IPS DF 6.9 (cell line): ENCODE measurements at regions not wholly inside any gene's neighbourhood (a gene's known extent, or its start where the extent isn't known, plus 50 kb on each side); places are given as distances from the start of the nearest gene placed in this dataset.

Experiments used
- DNase-seq: peaks from one replicate; pipeline ENCODE4 v3.0.0-alpha.2; 2013; ENCODE audit warnings: low read depth, low spot score
- H3K27ac ChIP-seq: one replicate; pipeline ENCODE4 v1.5.1; 2013; ENCODE audit warnings: low read length, control low read depth
- H3K27me3 ChIP-seq: 2 replicates; pipeline ENCODE4 v1.6.1; 2013; ENCODE audit warnings: mild to moderate bottlenecking, low read length; ENCODE audit not compliant: control insufficient read depth, insufficient read depth
- H3K36me3 ChIP-seq: 2 replicates; pipeline ENCODE4 v1.6.1; 2013; ENCODE audit warnings: low read length; ENCODE audit not compliant: control insufficient read depth, insufficient read depth
- H3K4me1 ChIP-seq: 2 replicates; pipeline ENCODE4 v1.6.1; 2013; ENCODE audit warnings: low read length; ENCODE audit not compliant: control insufficient read depth, insufficient read depth
- H3K4me3 ChIP-seq: 2 replicates; pipeline ENCODE4 v1.5.1; 2013; ENCODE audit warnings: mild to moderate bottlenecking, low read length
- H3K9me3 ChIP-seq: 2 replicates; pipeline ENCODE4 v1.6.1; 2013; ENCODE audit warnings: low read length, inconsistent platforms; ENCODE audit not compliant: control insufficient read depth, insufficient read depth
- WGBS: extraction: QIAGEN DNeasy Blood & Tissue Kit; methylation state at CpG from one replicate; pipeline ENCODE4 v1.1.7; 2013; ENCODE audit warnings: mixed read lengths, missing lambda C conversion rate; ENCODE audit not compliant: insufficient read length, insufficient coverage; 5-methylcytosine and 5-hydroxymethylcytosine counted together

DNA sequence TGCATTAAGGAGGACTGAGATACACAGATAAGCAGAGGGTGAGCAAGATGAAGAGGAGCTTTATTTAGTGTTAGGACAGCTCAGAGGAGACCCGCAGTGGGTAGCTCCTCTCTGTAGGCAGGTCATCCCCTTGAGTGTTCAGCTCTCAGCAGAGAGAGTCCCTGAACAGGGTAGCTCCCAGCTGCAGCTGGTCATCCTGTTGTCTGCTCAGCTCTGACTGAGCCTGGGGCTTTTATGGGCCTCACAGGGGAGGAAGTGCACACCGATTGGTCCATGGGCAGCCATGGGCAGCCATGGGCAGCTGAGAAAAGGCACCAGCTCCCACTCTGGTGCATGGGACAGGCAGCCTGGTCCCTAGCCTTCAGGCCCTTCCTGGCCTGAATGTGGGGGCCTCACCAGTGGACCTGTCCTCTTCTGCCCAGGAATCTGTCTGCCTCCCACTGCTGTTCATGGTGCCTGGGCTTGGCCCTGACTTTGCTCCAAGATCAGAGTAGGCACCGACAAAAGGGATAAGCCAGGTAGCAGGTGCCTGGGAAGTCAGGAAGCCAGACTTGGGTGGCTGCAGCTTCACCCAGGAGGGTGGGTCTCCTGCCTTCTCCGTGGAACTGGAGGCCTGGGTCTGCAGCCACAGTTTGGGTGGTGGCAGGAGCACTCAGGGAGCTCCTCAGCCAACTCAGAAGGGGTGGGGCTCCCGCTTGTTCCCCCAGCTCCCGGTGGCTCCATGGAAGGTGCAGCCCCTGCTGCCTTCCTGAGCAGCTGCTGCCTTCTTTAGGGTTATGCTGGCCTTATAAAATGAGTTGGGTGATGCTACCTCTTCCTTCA, 54.7 kb downstream of the MYEOV start:
- Histone ChIP-seq H3K4me1 (no peaks in the 10 kb centered on the region), H3K9me3 (no peaks in the 10 kb centered on the region), H3K4me3 (no peak overlapping the region), H3K36me3 (no peaks in the 10 kb centered on the region), H3K27ac (no peak overlapping the region), H3K27me3 (no peaks in the 10 kb centered on the region)
- WGBS = no CpG with 5 or more reads among the region's 6 CpGs
- no peak for DNase-seq

DNA sequence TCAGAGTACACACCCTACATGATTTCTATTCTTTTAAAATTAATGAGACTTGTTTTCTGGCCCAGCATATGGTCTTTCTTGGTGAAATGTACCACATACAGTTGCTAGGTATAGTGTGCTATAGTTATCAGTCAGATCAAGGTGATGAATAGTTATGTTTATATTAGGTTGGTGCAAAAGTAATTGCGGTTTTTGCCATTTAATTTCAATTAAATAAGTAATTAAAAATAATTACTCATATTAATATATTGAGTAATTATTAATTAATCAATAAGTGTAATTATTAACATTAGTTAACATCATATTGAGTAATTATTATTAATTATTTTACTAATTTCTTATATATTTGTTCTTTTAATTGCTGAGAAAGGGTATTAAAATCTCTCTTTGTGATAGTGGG, 56.1 kb downstream of the MYEOV start:
- Histone ChIP-seq H3K36me3 (no peaks in the 10 kb centered on the region), H3K4me1 (no peaks in the 10 kb centered on the region), H3K4me3 (no peak overlapping the region), H3K27ac (no peak overlapping the region), H3K9me3 (no peaks in the 10 kb centered on the region), H3K27me3 (no peaks in the 10 kb centered on the region)
- DNase-seq = no peak
- WGBS = no CpG with 5 or more reads among the region's 1 CpG

DNA sequence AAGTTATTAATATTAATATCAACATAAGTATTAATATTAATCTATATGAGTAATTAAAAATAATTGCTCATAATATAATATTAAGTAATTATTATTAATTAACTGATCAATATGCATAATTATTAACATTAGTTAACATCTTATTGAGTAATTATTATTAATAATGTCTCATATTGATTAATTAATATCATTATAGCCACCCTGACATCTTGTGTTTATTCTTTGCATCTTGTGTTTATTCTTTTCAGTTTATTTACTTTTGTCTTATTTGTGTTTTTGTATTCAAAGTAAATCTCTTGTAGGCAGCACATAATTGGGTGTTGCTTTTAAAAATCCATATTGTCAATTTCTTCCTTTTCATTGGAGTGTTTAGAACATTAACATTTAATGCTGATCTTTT, 56.6 kb downstream of the MYEOV start:
- no peak for DNase-seq
- no peaks in the 10 kb centered on the region for H3K4me1 ChIP-seq
- no peaks in the 10 kb centered on the region for H3K9me3 ChIP-seq
- no peaks in the 10 kb centered on the region for H3K36me3 ChIP-seq
- no peak overlapping the region for H3K27ac ChIP-seq
- no peak overlapping the region for H3K4me3 ChIP-seq
- H3K27me3 ChIP-seq = no peaks in the 10 kb centered on the region

DNA sequence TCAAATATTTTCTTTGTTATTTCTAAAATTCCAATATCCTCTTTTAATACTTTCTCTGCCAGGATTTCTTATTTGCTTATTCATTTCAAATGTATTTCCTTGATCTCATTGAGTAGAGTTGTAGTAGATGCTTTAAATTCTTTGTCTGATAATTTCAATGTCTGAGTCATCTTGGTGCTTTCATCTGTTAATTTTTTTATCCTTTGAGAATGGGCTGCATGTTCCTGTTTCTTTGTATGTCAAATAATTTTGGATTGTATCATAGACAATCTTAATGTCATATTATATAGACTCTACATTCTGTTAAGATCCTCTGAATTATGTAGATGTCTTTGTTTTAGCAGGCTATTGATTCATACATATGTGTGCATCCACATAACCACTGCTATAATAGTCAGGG, 57.5 kb downstream of the MYEOV start:
- no peak for DNase-seq
- Histone ChIP-seq H3K27ac (no peak overlapping the region), H3K4me1 (no peaks in the 10 kb centered on the region), H3K9me3 (no peaks in the 10 kb centered on the region), H3K27me3 (no peaks in the 10 kb centered on the region), H3K4me3 (no peak overlapping the region), H3K36me3 (no peaks in the 10 kb centered on the region)

DNA sequence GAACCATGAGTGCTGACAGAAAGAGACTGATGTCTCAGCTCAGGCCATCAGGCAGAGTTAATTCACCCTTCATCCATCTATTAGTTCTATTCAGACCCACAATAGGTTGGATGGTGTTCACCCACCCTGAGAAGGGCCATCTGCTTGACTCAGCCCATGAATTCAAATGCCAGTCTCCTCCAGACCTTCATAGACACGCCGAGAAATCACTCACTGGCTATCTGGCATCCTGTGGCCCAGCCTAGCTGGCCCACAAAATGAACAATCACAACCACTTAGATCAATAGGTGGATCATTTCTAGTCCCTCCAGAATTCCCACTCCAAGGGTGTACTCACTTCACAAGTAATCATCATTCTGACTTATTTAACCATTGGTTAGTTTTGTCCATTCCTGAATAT, 58.2 kb downstream of the MYEOV start:
- Histone ChIP-seq H3K27ac (no peak overlapping the region), H3K9me3 (no peaks in the 10 kb centered on the region), H3K27me3 (no peaks in the 10 kb centered on the region), H3K4me1 (no peaks in the 10 kb centered on the region), H3K36me3 (no peaks in the 10 kb centered on the region), H3K4me3 (no peak overlapping the region)
- WGBS = no CpG with 5 or more reads among the region's 2 CpGs
- DNase-seq = no peak

DNA sequence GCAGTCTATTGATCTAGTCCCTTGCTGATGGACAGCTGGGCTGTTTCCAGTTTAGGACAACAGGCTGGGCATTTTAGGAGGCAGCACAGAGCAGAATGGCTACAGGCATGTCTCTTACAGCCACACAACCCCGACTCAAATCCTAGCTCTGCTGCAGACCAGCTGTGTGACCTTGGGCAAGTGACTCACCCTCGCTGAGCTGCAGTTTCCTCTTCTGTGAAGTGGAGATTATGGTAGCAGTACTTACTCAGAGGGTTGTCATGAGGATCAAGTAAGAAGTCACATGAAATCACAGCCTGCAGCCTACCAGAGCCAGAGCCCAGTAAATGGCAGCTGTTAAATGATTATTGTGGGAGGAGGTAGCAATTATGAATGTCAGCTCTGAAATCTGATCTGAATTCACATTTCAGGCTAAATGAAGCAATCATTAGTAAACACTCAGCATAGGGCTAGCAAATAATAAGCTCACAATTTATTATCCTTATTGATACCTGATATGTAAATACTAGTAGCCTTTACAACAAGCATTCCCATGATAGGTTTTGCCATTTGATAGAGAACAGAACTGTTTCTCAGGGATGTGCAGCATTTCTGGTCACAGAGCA, 58.9 kb downstream of the MYEOV start:
- Histone ChIP-seq H3K27ac (no peak overlapping the region), H3K36me3 (no peaks in the 10 kb centered on the region), H3K4me1 (no peaks in the 10 kb centered on the region), H3K4me3 (no peak overlapping the region), H3K27me3 (no peaks in the 10 kb centered on the region), H3K9me3 (no peaks in the 10 kb centered on the region)
- no CpG with 5 or more reads among the region's 2 CpGs for WGBS
- no peak for DNase-seq

DNA sequence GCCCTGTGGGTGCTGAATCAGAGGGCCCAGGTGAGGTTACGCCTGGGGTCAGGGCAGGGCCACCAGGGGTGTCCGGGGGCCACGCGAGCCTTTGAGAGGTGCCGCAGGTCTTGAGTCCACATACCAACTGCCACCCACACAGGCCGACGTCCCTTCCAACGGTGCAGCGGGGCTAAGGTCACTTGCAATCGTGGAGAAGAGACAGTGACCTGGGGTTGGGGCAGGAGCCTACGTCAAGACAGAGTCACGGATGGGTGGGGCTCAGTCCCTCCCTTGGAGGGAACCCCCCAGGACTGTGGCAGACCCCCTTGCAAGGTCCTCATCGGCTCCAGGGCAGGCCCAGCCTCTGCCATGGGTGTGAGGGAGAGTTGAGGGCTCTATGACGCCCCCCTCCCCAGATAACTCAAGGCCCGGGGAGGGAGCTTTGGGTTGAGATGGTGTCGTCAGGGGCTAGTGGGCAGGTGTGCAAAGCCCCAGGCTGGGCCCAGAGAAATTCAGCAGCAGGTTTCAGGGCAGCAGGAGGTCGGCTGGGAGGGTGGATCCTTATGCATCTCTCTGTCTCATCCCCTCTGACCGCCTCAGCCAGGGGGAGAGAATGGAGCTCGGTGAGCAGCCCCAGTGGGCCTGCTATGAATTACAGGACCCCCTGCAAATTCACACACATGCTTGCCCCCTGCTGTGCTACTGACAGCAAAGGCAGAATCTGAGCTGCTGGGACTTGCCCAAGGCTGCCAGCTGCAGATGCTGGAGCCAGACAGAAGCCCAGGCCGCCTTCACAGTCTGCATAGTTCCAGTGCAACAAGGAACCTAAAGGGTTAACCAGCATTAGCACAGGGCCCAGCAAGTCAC, 60.0 kb downstream of the MYEOV start:
- H3K27ac ChIP-seq = no peak overlapping the region
- WGBS = no CpG with 5 or more reads among the region's 20 CpGs

DNA sequence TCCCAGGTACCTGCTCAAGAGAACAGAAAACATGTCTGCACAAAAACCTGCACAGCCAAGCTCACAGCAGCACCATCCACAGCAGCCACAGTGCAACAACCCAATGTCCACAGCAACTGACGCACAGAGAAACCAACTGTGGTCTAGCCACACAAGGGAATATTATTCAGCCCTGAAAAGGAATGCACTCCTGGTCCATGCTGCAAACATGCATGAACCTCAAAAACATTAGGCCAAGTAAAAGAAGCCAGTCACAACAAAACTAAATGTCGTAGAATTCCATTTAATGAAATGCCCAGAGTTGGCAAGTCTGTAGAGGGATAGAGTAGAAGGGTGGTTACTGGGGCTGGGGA, 60.6 kb downstream of the MYEOV start:
- H3K27me3 ChIP-seq = no peaks in the 10 kb centered on the region
- H3K27ac ChIP-seq = no peak overlapping the region
- no peaks in the 10 kb centered on the region for H3K9me3 ChIP-seq
- H3K4me3 ChIP-seq = no peak overlapping the region
- no CpG with 5 or more reads among the region's 2 CpGs for WGBS
- no peaks in the 10 kb centered on the region for H3K4me1 ChIP-seq
- no peaks in the 10 kb centered on the region for H3K36me3 ChIP-seq
- DNase-seq = no peak

More for the DNA sequence above, 60.0 kb downstream of the MYEOV start:
- H3K9me3 ChIP-seq = no peaks in the 10 kb centered on the region
- no peaks in the 10 kb centered on the region for H3K36me3 ChIP-seq
- H3K4me1 ChIP-seq = no peaks in the 10 kb centered on the region
- DNase-seq = no peak
- H3K4me3 ChIP-seq = no peak overlapping the region
- no peaks in the 10 kb centered on the region for H3K27me3 ChIP-seq

DNA sequence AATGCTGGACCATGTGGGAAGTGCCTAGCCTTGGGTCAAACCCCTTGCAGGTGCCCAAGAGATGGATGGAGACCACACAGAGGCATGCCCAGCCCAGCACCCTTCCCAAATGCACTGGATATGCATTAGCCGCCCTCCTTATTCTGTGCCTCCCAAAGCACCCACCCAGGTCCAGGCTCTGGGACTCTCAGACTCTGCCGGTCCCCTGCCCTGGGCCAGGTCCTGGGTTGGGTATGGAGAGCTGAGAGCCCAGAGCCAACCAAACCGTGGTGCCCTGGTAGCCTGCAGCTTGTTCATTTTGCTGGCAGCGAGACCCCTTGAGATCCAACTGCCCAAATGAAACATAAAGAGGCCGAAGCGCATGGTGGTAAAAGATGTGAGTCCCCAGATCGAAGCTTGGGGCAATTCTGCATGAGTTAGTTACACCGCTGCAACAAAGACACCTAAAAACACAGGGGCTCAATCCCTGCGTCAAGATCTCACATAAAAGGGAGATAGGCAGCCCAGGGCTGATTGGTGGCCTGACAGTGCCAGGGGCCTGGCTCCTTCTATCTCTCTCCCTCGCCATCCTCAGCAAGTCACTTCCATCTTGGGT, 61.5 kb downstream of the MYEOV start:
- no peaks in the 10 kb centered on the region for H3K4me1 ChIP-seq

DNA sequence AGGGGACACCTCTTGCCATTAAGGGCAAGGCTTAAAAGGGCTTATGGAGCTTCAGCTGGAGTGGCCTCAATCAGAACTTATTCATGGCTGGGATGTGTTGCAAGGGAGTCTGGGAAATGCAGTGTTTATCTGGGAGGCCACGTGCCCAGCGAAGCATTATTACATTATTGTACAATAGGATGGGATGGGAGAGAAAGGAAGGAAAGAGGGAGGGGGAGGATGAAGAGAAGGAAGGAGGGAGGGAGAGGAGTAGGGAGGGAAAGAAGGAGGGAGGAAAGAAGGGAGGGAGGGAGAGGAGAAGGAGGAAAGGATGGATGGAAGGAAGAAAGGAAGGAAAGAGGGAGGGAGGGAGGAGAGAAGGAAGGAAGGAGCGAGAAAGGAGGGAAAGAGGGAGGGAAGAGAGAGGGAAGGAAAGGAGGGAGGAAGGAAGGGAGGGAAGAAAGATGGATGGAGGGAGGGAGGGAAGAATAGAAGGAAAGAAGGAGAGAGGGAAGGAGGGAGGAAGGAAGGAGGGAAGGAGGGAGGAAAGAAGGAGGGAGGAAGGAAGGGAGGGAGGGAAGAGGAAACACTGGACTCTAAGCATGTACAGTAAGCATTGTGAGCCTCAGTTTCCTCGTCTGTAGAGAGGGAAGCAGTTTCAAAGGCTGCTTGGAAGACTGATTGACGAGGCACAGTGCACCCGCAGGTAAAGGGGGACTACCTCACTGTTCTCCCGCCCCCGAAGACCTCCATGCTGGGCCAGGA, 62.2 kb downstream of the MYEOV start:
- Histone ChIP-seq H3K4me1 (no peaks in the 10 kb centered on the region), H3K9me3 (no peaks in the 10 kb centered on the region), H3K27ac (no peak overlapping the region), H3K36me3 (no peaks in the 10 kb centered on the region), H3K27me3 (no peaks in the 10 kb centered on the region), H3K4me3 (no peak overlapping the region)
- whole genome bisulfite sequencing = 95% methylated on average over 1 of the region's 8 CpGs
- no peak for DNase-seq

More for the DNA sequence above, 61.5 kb downstream of the MYEOV start:
- H3K27me3 ChIP-seq = no peaks in the 10 kb centered on the region
- no peak for DNase-seq
- H3K4me3 ChIP-seq = no peak overlapping the region
- H3K27ac ChIP-seq = no peak overlapping the region
- H3K36me3 ChIP-seq = no peaks in the 10 kb centered on the region
- H3K9me3 ChIP-seq = no peaks in the 10 kb centered on the region
- no CpG with 5 or more reads among the region's 10 CpGs for WGBS
